ENCODE measurements at regions not wholly inside any gene's neighbourhood (a gene's known extent, or its start where the extent isn't known, plus 50 kb on each side); places are given as distances from the start of the nearest gene placed in this dataset.

DNA sequence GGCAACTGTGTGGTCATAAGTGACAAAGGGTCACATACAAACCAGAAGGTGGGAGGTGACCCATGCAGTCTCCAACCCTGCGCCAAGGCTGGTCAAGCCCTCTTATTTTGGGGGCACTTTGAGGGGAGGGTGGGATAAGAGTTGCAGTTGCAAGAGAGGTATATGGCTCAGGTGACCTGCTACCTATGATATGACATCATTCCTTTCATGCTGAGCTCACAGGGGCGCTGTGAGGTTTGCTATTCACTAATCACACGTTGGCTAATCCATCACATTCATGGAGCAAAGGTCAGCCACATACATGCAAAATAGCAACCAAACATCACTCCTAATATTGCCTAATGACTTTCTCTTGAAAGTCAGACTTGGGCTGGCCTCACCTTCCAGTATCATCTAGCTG, 72.0 kb upstream of the PAXBP1 start:
- no peak overlapping the region for H3K27ac ChIP-seq
- no peak for DNase-seq
- TF ChIP-seq, protein P1, sequence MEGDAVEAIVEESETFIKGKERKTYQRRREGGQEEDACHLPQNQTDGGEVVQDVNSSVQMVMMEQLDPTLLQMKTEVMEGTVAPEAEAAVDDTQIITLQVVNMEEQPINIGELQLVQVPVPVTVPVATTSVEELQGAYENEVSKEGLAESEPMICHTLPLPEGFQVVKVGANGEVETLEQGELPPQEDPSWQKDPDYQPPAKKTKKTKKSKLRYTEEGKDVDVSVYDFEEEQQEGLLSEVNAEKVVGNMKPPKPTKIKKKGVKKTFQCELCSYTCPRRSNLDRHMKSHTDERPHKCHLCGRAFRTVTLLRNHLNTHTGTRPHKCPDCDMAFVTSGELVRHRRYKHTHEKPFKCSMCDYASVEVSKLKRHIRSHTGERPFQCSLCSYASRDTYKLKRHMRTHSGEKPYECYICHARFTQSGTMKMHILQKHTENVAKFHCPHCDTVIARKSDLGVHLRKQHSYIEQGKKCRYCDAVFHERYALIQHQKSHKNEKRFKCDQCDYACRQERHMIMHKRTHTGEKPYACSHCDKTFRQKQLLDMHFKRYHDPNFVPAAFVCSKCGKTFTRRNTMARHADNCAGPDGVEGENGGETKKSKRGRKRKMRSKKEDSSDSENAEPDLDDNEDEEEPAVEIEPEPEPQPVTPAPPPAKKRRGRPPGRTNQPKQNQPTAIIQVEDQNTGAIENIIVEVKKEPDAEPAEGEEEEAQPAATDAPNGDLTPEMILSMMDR (IDR thresholded peaks at IDR 0.05): no peak
- H3K27me3 ChIP-seq: peaks cover 0 to 17% (median 5%) of the 10 kb centered on the region in 7 donors
- H3K4me1 ChIP-seq: no peaks in the 10 kb centered on the region
- H3K9me3 ChIP-seq: no peaks in the 10 kb centered on the region
- no peak overlapping the region for H3K4me3 ChIP-seq
- 81 to 86% methylated on average over 3 of the region's 3 CpGs for WGBS, 2 donors
- ATAC-seq: no peak
- intact Hi-C loops (cut with DNase I): no loop called here
- H3K36me3 ChIP-seq: no peaks in the 10 kb centered on the region

DNA sequence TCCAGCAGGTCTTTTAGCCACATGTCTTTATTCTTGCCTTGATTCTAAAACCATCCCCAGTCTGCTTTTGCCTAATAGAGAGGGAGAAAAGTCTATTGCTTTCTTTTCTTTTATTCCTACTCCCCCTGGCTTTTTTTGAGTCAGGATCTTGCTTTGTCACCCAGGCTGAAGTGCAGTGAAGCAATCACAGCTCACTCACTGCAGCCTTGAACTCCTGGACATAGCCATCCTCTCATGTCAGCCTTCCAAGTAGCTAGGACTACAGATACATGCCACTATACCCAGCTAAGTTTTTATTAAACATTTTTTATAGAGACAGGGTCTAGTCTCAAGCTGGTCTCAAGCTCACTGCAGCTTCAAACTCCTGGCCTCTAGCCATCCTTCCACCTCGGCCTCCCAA, 72.5 kb upstream of the PAXBP1 start:
- intact Hi-C loops (cut with DNase I): no loop called here
- H3K9me3 ChIP-seq: no peaks in the 10 kb centered on the region
- H3K36me3 ChIP-seq: no peaks in the 10 kb centered on the region
- no peak overlapping the region for H3K4me3 ChIP-seq
- H3K4me1 ChIP-seq: no peaks in the 10 kb centered on the region
- TF ChIP-seq, protein P1 (IDR thresholded peaks at IDR 0.05): no peak
- no peak for DNase-seq
- ATAC-seq: no peak
- peaks cover 0 to 20% (median 5%) of the 10 kb centered on the region in 7 donors for H3K27me3 ChIP-seq
- WGBS, 2 donors: 70 to 75% methylated on average over 1 of the region's 1 CpG
- H3K27ac ChIP-seq: no peak overlapping the region

DNA sequence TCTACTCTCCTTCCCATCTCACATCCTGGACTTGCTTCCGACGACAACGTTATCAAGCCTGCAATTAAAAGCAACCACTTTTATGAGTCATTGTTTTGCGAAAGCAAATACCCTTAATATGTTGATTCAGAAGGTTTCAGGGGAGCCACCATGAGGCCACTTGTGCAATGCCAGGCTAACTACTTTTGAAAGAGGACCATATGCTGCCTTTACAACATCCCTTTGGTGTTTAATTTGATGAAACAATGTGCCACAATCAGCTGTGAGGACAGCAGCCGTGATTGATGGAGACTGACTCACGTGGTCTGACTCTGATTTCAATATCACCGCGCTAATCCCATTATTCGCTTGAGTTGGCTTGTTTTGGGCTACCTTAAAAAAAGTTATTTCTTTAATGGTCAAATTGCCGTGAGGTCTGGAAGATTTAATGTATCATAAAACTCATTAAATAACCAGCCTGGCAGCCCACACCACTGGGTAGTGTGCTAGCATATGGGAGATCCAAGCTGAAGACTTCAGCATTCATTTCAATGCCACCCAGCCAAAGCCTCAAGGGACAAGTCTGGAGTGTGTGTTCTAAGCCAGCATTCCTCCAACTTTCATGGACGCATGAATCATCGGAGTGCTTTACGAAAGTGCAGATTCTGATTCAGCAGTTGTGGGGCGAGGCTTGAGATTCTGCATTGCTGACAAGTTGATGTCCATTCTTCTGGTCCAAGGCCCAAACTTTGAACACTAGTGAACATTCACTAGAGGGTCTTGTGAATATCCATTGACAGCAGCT, 73.3 kb upstream of the PAXBP1 start:
- DNase-seq (no peak), ATAC-seq (peak in 1 of 8 donors; percentile 44)
- Histone ChIP-seq H3K27ac (no peak overlapping the region), H3K9me3 (no peaks in the 10 kb centered on the region), H3K27me3 (peaks cover 0 to 24% (median 5%) of the 10 kb centered on the region in 7 donors), H3K4me1 (no peaks in the 10 kb centered on the region), H3K4me3 (no peak overlapping the region), H3K36me3 (no peaks in the 10 kb centered on the region)
- WGBS, 2 donors: 68 to 80% methylated on average over 14 of the region's 14 CpGs
- TF ChIP-seq, protein P1 (IDR thresholded peaks at IDR 0.05): no peak
- intact Hi-C loops (cut with DNase I): no loop called here

DNA sequence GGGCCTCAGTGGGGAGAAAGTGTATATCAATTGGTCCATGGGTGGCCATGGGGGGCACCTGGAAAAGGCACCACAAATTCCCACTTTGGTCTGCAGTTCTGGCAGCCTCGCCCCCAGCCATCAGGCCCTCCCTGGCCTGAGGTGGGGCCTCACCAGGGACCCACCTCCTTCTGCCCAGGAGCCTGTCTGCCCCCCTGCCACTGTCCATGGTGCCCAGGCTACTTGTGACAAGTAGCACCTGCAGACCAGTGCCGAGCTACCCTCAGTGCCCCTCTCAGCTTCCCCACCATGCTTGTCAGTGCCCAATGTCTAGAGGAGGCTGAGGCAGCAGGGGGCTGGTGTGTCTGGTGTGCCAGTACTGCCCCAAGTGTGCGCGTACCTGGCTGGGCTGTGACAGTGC, 87.1 kb upstream of the PAXBP1 start:
- Histone ChIP-seq H3K4me1 (no peaks in the 10 kb centered on the region), H3K36me3 (no peaks in the 10 kb centered on the region), H3K27ac (no peak overlapping the region), H3K27me3 (peaks cover 0 to 27% (median 3%) of the 10 kb centered on the region in 7 donors), H3K9me3 (peaks cover 0 to 12% (median 0%) of the 10 kb centered on the region in 11 donors), H3K4me3 (no peak overlapping the region)
- TF ChIP-seq, protein P1 (IDR thresholded peaks at IDR 0.05): no peak
- DNase-seq (no peak), ATAC-seq (no peak)
- WGBS, 2 donors: 92 to 93% methylated on average over 4 of the region's 4 CpGs
- intact Hi-C loops (cut with DNase I): no loop called here

All from heart right ventricle (tissue), 16 donors.